SIG-M5 treated with dmso at 0.1 percent for 504 hours (cell line): ENCODE measurements at regions not wholly inside any gene's neighbourhood (a gene's known extent, or its start where the extent isn't known, plus 50 kb on each side); places are given as distances from the start of the nearest gene placed in this dataset.
A peak's percentile ranks its signal among the peaks of the same experiment; 100 is the strongest.
"Not testable (repeated sequence)": the region's sequence is repeated elsewhere in the genome, so short reads cannot be mapped to it uniquely, and the experiment has no call there.

Source experiments
- DNase-seq: peaks from one replicate; lab custom pipeline; 2025; ENCODE audit not compliant: unreplicated experiment; lab: John Stamatoyannopoulos, UW

- DNase-seq, result no peak
Observed at GRCh38 chr6:145279551-145279950, 455.8 kb downstream of the EPM2A start.

GRCh38 chr6:145279993-145280392 is 455.3 kb downstream of the EPM2A start:
- no peak for DNase-seq

DNA sequence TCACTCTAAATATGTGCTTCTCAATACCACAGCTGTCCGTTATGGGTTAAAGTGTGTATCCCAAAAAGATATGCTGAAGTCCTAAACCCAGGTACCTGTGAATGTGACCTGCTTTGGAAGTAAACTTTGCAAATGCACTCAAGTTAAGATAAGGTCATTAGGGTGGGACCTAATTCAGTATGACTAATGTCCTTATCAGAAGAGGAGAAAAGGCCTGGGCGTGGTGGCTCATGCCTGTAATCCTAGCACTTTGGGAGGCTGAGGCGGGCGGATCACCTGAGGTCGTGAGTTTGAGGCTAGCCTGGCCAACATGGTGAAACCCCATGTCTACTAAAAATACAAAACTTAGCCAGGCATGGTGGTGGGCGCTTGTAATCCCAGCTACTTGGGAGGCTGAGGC is 452.1 kb downstream of the EPM2A start:
- not testable (repeated sequence) for DNase-seq

- no peak for DNase-seq
Observed at GRCh38 chr6:145283856-145284255, 451.5 kb downstream of the EPM2A start.

GRCh38 chr6:145286916-145287315 is 448.4 kb downstream of the EPM2A start:
- DNase-seq, result no peak

DNA sequence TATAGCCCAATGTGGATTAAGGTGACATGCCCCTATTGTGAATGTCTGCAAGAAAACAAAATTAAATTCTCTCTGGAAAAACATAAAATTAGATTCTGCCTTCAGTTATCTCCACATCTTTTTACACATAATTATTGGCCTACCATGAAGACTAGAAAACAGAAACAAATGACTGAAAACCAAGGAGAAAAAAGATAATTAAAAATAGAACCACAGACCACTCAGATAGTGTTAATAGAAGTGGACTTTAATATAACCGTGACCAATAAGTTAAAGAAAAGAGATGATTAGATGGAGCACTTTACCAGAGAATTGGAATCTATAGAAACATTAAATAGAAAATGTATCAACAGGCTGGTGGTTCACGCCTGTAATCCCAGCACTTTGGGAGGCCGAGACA is 445.7 kb downstream of the EPM2A start:
- DNase-seq, result no peak

DNA sequence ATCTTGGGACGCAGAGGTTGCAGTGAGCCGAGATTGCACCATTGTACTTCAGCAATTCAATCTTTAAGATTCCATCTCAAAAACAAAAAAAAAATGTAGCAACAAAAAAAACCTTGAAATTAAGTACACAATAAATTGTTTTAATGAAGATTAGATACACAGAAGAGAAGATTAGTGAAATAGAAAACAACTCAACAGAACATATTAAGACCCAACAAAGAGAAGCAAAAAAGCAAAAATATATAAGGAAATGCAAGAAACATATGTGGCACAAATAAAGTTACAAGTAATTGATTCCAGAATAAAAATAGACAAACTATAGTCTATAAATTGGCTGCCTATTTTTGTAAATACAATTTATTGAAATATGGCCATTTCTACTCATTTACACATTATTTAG is 445.2 kb downstream of the EPM2A start:
- no peak for DNase-seq

DNA sequence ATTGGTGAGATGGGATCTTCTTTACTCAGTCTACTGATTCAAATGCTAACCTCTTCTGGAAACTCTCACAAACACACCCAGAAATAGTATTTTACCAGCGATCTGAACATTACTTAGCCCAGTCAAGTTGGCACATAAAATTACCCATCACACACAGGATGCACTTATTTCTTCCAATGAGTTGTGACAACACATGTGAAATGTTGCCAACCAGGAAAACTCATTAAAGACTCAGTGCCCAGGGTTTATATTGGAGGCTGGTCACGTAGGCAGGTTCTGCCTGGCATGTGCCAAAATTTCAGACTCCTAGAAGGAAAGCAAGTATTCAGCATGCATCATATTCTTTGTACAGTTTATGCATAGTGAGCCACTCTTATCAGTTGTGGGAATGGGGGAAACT is 443.3 kb downstream of the EPM2A start:
- DNase-seq, result no peak

DNA sequence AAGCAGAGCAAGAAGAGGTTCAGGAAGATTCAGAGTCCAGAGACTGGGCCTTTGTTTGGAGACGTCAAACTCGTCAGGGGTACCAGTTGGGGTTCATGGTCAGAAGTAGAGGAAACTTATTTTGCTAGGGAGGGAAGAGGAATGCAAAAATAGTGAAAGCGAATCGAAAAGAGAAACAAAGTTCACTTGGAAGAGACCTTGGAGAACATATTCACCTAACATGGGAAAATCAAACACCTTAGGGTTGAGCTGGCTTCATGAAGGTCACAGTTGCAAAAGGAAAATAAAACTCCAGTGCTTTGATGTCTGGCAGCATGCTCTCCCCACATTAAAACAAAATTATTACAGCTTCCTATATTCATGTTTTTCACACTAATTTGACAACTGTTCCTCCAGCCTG is 440.4 kb downstream of the EPM2A start:
- no peak for DNase-seq

- no peak for DNase-seq
Observed at GRCh38 chr6:145295746-145296145, 439.6 kb downstream of the EPM2A start.

DNA sequence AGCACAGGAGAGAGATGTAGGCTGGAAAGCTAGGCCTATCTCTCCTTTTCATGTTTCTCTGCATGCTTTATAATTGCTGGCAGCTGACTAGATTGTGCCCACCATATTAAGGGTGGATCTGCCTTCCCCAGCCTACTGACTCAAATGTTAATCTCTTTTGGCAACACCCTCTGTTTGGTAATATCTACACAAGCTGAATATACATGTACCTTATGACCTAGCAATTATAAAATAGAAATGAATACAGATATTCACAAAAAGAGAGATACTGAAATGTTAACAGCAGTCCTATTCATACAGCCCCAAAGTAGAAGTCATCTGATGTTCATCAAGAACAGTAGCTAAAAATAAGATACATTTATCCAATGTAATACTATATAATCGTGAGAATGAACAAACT is 429.6 kb downstream of the EPM2A start:
- DNase-seq, result no peak

DNA sequence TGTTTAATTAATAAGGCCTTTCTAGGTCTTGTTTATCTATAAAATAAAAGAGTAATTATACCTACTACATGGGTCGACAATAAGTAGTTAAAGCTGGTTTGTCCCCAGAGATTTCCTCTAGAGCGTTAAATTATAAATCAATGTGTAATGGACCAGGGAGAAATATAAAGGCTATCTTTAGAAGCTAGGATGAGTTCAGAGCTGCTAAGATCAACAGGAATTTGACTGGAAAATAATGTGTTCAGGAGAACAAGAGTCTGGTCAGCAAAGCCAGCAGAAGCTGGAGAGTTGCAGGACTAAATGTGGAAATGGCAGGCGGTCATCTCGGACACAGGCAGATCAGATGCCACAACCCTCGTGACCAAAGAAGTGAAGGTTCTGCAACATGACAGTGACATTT is 428.8 kb downstream of the EPM2A start:
- no peak for DNase-seq

GRCh38 chr6:145309842-145310535 is 425.3 kb downstream of the EPM2A start:
- DNase-seq, result no peak

DNA sequence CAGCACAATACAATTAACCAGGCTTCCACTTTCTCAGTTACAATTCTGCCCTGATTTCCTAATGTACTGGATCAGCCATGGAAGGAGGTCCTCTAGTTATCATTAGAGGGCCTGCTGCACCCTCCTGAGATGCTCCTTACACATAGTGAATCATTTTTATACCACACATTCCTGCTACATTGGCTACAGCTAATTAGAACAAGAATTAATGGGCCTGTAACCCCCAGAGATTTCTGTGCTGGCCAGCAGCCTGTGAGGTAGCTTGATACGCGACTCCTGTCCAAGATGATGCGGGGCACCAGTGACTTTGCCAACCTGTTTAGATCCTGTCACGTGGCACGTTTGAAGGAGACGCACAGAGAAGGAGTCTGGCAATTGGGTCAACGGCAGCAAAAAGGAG is 422.8 kb downstream of the EPM2A start:
- no peak for DNase-seq

DNA sequence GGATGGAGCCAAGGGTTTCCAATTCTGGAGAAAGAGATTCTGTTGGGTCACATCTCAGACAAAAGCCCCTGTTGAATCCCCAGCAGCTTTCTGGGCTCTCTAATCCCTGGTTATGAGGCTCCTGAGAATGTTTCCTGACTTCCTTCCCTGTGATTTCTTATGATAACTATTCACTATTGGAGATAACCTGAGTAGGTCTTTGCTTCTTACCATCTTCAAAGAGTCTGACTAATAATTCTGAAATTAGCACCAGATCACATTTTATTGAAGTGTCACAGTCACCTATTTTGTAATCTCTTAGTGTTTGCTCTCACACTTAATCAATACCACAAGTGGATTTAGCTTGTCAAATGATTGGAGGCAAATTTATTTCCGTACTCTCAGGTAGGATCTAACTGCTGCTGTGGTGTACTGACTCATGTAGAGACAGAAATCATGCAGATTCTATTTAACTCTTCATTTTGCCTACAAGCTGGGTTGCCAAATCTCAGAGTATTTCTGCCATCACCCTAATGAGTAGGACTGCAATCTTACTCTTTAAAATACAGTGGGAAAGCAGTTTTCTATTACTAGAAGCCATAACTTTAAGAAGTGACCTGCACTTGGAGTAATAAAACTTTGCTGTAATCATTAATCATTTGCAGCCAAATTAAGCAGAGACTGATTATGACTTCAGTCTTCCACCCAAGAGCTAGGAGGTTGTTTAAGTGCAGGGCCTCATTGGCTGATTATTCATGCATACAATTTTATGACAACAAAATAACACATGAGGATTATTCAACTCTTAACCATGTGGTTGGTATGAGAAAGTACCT is 422.1 kb downstream of the EPM2A start:
- DNase-seq, result no peak

GRCh38 chr6:145315982-145316600 is 419.2 kb downstream of the EPM2A start:
- DNase-seq, result no peak

GRCh38 chr6:145318952-145319351 is 416.4 kb downstream of the EPM2A start:
- peak; percentile 0 for DNase-seq

GRCh38 chr6:145319605-145320004 is 415.7 kb downstream of the EPM2A start:
- DNase-seq, result no peak

GRCh38 chr6:145323646-145324045 is 411.7 kb downstream of the EPM2A start:
- no peak for DNase-seq

DNA sequence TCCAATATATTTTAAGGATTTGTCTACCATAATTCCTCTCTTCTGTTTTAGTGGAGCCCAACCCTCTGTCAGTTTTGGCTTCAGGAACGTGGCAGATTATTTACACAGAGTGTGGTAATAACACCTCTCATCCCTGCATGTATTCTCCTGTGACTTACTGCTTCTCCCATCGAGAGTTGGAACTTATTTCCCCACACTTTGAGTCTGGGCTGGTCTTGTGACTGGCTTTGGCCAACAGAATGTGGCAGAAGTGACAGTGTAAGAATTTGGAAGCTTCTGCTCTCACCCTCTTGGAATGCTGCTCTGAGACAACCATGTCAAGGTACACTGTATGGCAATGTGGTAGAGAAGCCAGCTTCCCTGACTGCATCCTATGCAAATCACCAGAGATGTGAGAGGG is 407.7 kb downstream of the EPM2A start:
- DNase-seq, result no peak

DNA sequence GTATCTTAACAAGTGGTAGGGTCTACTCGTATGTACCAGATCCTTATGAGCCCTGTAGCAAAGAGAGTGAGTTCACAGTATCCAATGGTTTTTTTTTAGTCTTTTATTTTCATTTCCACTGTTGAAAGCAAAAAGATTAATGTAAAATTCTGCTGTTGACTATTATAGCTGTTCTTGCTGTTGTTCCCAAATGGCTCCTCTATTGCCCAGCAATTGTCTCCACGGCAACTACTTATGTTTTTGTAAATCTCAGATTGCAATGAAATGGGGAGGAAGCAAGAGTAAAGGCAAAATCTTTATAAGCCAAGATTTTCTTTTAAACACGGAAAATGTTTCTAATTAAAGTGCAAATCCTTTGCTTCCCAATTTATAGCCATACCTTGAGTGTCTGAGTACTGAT is 406.1 kb downstream of the EPM2A start:
- DNase-seq, result no peak

DNA sequence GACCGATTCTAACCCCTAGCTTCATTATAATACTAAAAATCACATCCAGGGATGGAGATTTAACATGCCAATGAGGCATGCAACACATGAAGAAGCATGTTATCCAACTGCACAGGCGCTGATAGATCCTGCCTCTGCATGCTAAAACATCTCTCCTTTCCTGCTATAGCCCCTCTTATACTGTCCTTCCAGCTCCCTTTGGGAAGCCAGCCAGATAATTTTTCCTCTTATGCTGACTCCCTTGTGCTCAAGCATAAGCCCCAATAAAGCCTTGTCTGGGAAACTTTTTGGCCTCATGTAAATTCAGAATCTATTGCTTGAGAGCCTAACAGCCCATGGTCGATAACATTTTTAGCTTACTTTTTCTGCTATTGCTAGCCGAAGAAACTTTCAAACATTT is 404.3 kb downstream of the EPM2A start:
- no peak for DNase-seq
